RWPE2 (cell line): ENCODE measurements at regions not wholly inside any gene's neighbourhood (a gene's known extent, or its start where the extent isn't known, plus 50 kb on each side); places are given as distances from the start of the nearest gene placed in this dataset.
A peak's percentile ranks its signal among the peaks of the same experiment; 100 is the strongest.

Experiments
- ATAC-seq: fragments of 200-7000 bp; cut with Tn5 transposase; 3 replicates; pipeline ENCODE4 v1.9.1; 2021; ENCODE audit warnings: low read depth
- DNase-seq: peaks from one replicate; pipeline ENCODE4 v3.0.0-alpha.2; 2020; ENCODE audit warnings: low spot score
- H3K27ac ChIP-seq: fragments of 450-650 bp; 2 replicates; pipeline ENCODE4 v1.5.1; 2017; ENCODE audit warnings: mild to moderate bottlenecking; ENCODE audit not compliant: poor library complexity, severe bottlenecking
- H3K27me3 ChIP-seq: fragments of 250-450 bp; sonication (Bioruptor Pico); 2 replicates; pipeline ENCODE4 v1.5.1; 2021; ENCODE audit warnings: mild to moderate bottlenecking, moderate library complexity; ENCODE audit not compliant: insufficient read depth, poor library complexity, severe bottlenecking
- H3K36me3 ChIP-seq: fragments of 250-450 bp; sonication (Bioruptor Pico); 2 replicates; pipeline ENCODE4 v1.5.1; 2020; ENCODE audit warnings: low read depth, mild to moderate bottlenecking, moderate library complexity
- H3K4me1 ChIP-seq: fragments of 250-450 bp; sonication (Bioruptor Pico); 2 replicates; pipeline ENCODE4 v1.5.1; 2021; ENCODE audit warnings: mild to moderate bottlenecking, moderate library complexity; ENCODE audit not compliant: insufficient read depth, poor library complexity, severe bottlenecking
- H3K4me3 ChIP-seq: fragments of 250-450 bp; sonication (Bioruptor Pico); 2 replicates; pipeline ENCODE4 v1.5.1; 2021; ENCODE audit warnings: mild to moderate bottlenecking, moderate library complexity; ENCODE audit not compliant: severe bottlenecking
- H3K9me3 ChIP-seq: fragments of 250-450 bp; sonication (Bioruptor Pico); 2 replicates; pipeline ENCODE4 v1.5.1; 2021; ENCODE audit warnings: mild to moderate bottlenecking, moderate library complexity; ENCODE audit not compliant: severe bottlenecking
- TF ChIP-seq, protein P1 (sequence below): fragments of 450-650 bp; IDR thresholded peaks from one replicate; pipeline ENCODE4 v1.5.1; 2017; ENCODE audit warnings: mild to moderate bottlenecking, moderate library complexity; ENCODE audit not compliant: poor library complexity, severe bottlenecking

DNA sequence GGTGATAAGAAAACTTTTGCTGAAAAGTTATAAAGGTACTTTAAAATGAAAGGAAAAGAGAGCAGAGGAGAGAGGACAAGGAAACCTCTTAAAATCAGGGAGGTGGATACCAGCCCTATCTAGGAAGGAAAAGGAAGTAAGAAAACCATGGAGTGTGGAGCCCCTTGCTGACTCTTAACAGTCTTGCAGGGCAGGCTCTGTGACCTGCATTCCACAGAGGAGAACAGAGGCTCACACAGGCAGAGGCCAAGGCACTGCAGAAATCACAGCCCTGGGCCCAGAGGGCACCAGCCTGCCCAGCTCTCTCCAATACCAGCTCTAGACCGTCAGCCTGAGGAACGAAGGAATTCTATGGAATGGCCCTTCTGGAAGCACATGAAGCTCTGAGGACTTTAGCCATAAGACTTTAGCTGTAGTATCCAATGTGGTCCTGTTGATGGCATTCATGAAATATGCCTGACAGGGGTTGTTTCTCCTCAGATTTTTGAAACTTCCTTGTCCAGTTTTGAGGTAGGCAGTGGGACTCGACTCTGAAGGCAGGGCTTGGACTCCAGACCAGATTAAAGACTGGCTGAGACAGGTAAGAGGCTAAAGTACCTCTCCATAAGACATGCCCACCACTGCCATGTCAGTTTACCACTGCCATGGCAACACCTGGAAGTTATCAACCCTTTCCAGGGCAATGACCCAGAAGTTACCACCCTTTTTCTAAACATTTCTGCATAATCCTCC is 216.3 kb downstream of the ANAPC1 start:
- Histone ChIP-seq H3K4me3 (no peak overlapping the region), H3K4me1 (peaks cover 8% of the 10 kb centered on the region), H3K27me3 (no peaks in the 10 kb centered on the region), H3K9me3 (no peaks in the 10 kb centered on the region), H3K36me3 (no peaks in the 10 kb centered on the region), H3K27ac (no peak overlapping the region)
- ATAC-seq = peak; percentile 91
- TF ChIP-seq, protein P1, sequence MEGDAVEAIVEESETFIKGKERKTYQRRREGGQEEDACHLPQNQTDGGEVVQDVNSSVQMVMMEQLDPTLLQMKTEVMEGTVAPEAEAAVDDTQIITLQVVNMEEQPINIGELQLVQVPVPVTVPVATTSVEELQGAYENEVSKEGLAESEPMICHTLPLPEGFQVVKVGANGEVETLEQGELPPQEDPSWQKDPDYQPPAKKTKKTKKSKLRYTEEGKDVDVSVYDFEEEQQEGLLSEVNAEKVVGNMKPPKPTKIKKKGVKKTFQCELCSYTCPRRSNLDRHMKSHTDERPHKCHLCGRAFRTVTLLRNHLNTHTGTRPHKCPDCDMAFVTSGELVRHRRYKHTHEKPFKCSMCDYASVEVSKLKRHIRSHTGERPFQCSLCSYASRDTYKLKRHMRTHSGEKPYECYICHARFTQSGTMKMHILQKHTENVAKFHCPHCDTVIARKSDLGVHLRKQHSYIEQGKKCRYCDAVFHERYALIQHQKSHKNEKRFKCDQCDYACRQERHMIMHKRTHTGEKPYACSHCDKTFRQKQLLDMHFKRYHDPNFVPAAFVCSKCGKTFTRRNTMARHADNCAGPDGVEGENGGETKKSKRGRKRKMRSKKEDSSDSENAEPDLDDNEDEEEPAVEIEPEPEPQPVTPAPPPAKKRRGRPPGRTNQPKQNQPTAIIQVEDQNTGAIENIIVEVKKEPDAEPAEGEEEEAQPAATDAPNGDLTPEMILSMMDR = peak; percentile 74
- no peak for DNase-seq

DNA sequence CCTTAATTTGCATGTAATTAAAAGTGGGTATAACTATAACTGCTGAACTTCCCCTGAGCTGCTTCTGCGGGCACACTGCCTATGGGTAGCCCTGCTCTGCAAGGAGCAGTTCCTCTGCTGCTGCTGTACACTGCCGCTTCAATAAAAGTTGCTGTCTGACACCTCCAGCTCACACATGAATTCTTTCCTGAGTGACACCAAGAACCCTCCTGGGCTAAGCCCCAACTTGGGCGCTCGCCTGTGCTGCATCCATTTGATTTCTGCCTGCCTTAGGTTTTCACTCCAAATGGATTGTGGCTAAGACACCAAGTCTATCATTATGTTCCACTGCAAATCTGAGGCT is 215.7 kb downstream of the ANAPC1 start:
- H3K4me1 ChIP-seq = peaks cover 3% of the 10 kb centered on the region
- ATAC-seq = no peak
- DNase-seq = no peak
- H3K27me3 ChIP-seq = no peaks in the 10 kb centered on the region
- H3K27ac ChIP-seq = no peak overlapping the region
- no peaks in the 10 kb centered on the region for H3K9me3 ChIP-seq
- H3K4me3 ChIP-seq = no peak overlapping the region
- no peaks in the 10 kb centered on the region for H3K36me3 ChIP-seq
- TF ChIP-seq, protein P1 = no peak

DNA sequence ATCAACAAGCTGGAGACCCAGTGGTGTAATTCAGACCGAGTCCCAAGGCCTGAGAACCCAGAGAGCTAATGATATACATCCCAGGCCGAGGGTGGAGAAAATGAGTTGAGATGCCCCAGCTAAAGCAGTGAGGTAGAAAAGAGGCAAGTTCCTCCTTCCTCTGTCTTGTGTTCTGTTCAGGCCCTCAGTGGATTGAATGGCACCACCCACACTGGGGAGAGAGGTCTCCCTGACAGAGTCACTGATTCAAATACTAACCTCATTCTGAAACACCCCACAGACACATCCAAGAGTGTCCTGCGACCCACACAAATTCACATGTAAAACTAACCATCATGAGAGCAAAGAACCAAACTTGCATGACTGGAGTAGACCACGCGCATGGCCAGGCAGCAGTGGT is 215.3 kb downstream of the ANAPC1 start:
- TF ChIP-seq, protein P1 = no peak
- Histone ChIP-seq H3K4me1 (no peaks in the 10 kb centered on the region), H3K27me3 (no peaks in the 10 kb centered on the region), H3K4me3 (no peak overlapping the region), H3K9me3 (no peaks in the 10 kb centered on the region), H3K36me3 (no peaks in the 10 kb centered on the region), H3K27ac (no peak overlapping the region)
- ATAC-seq (no peak), DNase-seq (no peak)

DNA sequence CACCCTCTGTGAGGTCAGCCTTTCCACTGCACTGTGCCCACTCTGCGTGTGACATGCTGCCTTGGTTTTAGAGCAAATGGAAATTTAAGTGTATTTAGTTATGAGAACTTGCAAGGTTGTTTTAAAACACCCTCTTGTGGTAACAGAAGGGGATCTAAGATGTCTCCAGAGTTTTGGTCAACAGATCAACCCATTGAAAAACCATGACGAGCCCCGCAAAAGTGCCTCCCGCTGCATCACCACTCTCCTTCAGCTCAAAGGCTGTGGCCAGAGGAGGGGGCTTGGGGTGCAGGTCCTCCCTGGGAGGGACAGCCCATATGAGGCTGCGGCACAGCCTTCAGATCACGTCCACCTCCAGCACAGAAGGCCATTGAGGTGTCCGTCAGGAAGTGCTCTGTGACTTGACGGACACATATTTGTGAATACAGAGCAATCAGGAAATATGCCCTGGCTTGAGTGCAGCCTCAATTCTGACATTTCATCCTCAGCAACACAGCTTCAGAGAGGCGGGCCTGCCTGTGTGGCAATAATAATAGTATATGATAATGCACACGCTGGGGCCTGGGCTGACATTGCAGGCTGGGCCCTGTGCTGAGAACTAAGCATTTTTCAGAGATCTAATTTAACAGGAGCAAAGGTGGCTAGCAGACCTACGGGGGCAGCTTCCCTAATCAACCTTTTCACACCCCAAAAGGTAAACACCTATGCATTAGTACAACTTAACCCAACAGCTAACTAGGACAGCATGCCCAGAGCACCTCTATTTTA is 213.9 kb downstream of the ANAPC1 start:
- no peak for ATAC-seq
- no peaks in the 10 kb centered on the region for H3K9me3 ChIP-seq
- no peaks in the 10 kb centered on the region for H3K36me3 ChIP-seq
- TF ChIP-seq, protein P1 = peak; percentile 18
- H3K27me3 ChIP-seq = no peaks in the 10 kb centered on the region
- H3K4me1 ChIP-seq = no peaks in the 10 kb centered on the region
- no peak overlapping the region for H3K27ac ChIP-seq
- H3K4me3 ChIP-seq = no peak overlapping the region
- DNase-seq = no peak

DNA sequence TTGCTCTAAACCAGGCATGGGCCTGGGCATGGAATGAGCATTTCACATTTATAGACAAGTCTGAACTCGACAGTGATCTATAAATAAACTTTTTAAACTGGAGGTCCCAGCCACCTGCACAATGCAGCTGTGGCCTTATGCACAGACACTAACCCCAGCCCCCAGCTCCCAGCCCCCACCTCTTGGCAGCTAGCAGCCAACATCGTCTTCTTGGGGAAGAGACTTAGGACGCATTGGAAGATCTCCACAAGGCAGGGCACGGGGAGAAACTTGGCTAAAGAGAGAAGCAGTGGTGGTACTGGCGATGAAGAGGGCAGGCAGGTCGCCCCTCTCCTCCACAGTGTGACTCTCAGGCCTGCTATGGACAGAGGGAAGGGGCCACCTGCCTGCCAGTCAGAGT is 213.2 kb downstream of the ANAPC1 start:
- Histone ChIP-seq H3K4me3 (no peak overlapping the region), H3K36me3 (no peaks in the 10 kb centered on the region), H3K27me3 (no peaks in the 10 kb centered on the region), H3K9me3 (no peaks in the 10 kb centered on the region), H3K4me1 (no peaks in the 10 kb centered on the region), H3K27ac (no peak overlapping the region)
- TF ChIP-seq, protein P1 = no peak
- ATAC-seq (no peak), DNase-seq (no peak)
